ENCODE measurements at regions not wholly inside any gene's neighbourhood (a gene's known extent, or its start where the extent isn't known, plus 50 kb on each side); places are given as distances from the start of the nearest gene placed in this dataset.

DNA sequence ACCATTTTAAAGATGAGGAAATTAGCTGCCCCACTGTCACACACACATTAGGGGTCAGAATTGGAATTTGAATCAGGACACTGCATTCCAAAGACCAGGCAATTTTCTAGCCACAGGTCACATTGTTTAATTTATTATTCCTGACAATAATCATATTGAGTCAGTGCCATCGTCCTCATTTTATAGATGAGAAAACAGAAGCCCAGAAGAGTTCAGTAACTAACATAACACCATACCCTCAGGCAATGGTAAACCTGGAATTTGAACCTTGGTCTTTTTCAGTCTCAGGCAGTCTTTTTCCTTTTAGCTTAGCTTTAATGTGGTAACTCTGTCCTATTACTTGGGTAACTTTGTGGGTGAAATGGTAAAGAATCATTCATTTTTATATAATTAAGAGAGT lies 330.3 kb upstream of the SYT1 start:
- no peak overlapping the region for H3K4me2 ChIP-seq (ENCODE audit: low read depth, low read length, poor library complexity, severe bottlenecking)

DNA sequence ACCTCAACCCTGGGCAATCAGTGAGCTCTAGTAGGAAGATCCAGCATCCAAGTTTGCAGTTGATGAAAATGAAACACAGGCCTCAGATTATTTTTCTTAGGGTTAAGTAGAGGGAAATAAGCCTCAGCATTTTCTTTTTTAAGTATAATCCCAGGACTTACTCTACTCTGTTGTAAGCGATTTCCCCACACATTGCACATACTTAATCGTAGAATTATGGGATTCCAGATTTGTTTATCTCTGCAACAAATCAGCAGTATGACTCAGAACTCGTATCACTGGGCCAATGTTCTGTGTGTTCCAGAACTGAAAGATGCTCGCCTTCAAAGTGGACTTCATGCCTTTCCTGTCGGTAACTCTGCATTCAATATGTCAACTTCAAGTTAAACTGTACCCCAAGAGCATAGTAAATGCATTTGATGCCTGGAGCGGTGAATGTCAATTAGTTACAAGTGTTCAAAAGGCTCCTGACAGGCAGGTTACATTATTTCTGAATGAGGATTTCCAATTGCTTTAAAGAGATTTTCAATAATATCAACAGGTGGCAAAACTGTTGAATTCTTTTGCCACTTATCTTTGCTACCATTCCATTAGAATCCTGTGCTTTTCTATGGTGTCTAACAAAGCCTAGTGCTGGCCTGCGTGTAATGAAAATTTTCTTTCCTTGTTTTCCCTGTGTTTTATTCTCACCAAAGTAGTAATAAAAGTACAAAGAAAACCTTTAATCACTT lies 323.8 kb upstream of the SYT1 start:
- Histone ChIP-seq H3K4me2 (ENCODE audit: low read depth, low read length, poor library complexity, severe bottlenecking) (no peak overlapping the region), H3K27me3 (ENCODE audit: insufficient read depth, low read length, poor library complexity, severe bottlenecking) (no peaks in the 10 kb centered on the region), H3K36me3 (ENCODE audit: insufficient read depth, low read length) (no peaks in the 10 kb centered on the region), H3K4me3 (ENCODE audit: low read length, poor library complexity, severe bottlenecking) (no peak overlapping the region), H2AFZ (ENCODE audit: low read length) (no peak overlapping the region), H3F3A (ENCODE audit: low read depth) (no peaks in the 10 kb centered on the region), H4K20me1 (ENCODE audit: insufficient read depth, low read length, poor library complexity, severe bottlenecking) (no peaks in the 10 kb centered on the region), H3K9me2 (replicated peaks; ENCODE audit: low read depth, low read length) (no peaks in the 10 kb centered on the region), H3K4me1 (ENCODE audit: insufficient read depth, low read length, poor library complexity, severe bottlenecking) (no peaks in the 10 kb centered on the region), H3K9ac (ENCODE audit: low read depth, low read length, poor library complexity, severe bottlenecking) (no peak overlapping the region), H3K79me2 (ENCODE audit: insufficient read depth, low read length) (no peaks in the 10 kb centered on the region), H3K9me3 (ENCODE audit: insufficient read depth, low read depth, low read length) (no peaks in the 10 kb centered on the region)
- TF ChIP-seq EZH2phosphoT487 (IDR thresholded peaks at IDR 0.05; ENCODE audit: borderline replicate concordance), result no peak
- TF ChIP-seq, protein P1, sequence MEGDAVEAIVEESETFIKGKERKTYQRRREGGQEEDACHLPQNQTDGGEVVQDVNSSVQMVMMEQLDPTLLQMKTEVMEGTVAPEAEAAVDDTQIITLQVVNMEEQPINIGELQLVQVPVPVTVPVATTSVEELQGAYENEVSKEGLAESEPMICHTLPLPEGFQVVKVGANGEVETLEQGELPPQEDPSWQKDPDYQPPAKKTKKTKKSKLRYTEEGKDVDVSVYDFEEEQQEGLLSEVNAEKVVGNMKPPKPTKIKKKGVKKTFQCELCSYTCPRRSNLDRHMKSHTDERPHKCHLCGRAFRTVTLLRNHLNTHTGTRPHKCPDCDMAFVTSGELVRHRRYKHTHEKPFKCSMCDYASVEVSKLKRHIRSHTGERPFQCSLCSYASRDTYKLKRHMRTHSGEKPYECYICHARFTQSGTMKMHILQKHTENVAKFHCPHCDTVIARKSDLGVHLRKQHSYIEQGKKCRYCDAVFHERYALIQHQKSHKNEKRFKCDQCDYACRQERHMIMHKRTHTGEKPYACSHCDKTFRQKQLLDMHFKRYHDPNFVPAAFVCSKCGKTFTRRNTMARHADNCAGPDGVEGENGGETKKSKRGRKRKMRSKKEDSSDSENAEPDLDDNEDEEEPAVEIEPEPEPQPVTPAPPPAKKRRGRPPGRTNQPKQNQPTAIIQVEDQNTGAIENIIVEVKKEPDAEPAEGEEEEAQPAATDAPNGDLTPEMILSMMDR (conservative IDR thresholded peaks at IDR 0.05; ENCODE audit: low read length), result no peak

More for the DNA sequence above, 330.3 kb upstream of the SYT1 start:
- no peaks in the 10 kb centered on the region for H3K9me2 ChIP-seq (replicated peaks; ENCODE audit: low read depth, low read length)
- H3F3A ChIP-seq (ENCODE audit: low read depth), result no peaks in the 10 kb centered on the region
- no peaks in the 10 kb centered on the region for H3K9me3 ChIP-seq (ENCODE audit: insufficient read depth, low read depth, low read length)
- TF ChIP-seq EZH2phosphoT487 (IDR thresholded peaks at IDR 0.05; ENCODE audit: borderline replicate concordance), result no peak
- TF ChIP-seq, protein P1 (conservative IDR thresholded peaks at IDR 0.05; ENCODE audit: low read length), result no peak
- H3K4me3 ChIP-seq (ENCODE audit: low read length, poor library complexity, severe bottlenecking), result no peak overlapping the region
- no peaks in the 10 kb centered on the region for H3K36me3 ChIP-seq (ENCODE audit: insufficient read depth, low read length)
- no peak overlapping the region for H2AFZ ChIP-seq (ENCODE audit: low read length)
- no peak overlapping the region for H3K9ac ChIP-seq (ENCODE audit: low read depth, low read length, poor library complexity, severe bottlenecking)
- H3K27me3 ChIP-seq (ENCODE audit: insufficient read depth, low read length, poor library complexity, severe bottlenecking), result no peaks in the 10 kb centered on the region
- H3K79me2 ChIP-seq (ENCODE audit: insufficient read depth, low read length), result no peaks in the 10 kb centered on the region
- H4K20me1 ChIP-seq (ENCODE audit: insufficient read depth, low read length, poor library complexity, severe bottlenecking), result no peaks in the 10 kb centered on the region
- H3K4me1 ChIP-seq (ENCODE audit: insufficient read depth, low read length, poor library complexity, severe bottlenecking), result no peaks in the 10 kb centered on the region

DNA sequence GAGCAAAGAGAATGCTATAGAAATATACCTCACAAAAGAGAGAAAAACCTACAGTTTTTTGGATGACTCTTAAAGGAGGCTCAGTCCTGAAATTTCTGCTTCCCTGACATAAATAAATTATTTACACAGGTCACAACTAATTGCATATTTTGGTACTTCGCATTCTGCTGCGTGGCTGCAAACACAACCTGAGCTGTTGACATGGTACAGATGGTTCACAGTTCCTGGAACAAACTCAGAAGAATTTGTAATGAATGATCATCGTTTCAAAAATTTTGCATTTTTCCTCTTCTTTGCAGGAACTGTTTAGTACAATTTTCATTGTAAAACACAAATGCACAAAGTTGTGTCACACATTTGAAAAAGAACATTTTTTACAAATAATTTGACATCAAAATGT lies 313.7 kb upstream of the SYT1 start:
- Histone ChIP-seq H3K79me2 (ENCODE audit: insufficient read depth, low read length) (no peaks in the 10 kb centered on the region), H3K4me2 (ENCODE audit: low read depth, low read length, poor library complexity, severe bottlenecking) (no peak overlapping the region), H3K9ac (ENCODE audit: low read depth, low read length, poor library complexity, severe bottlenecking) (no peak overlapping the region), H3F3A (ENCODE audit: low read depth) (no peaks in the 10 kb centered on the region), H3K9me3 (ENCODE audit: insufficient read depth, low read depth, low read length) (no peaks in the 10 kb centered on the region), H3K27me3 (ENCODE audit: insufficient read depth, low read length, poor library complexity, severe bottlenecking) (no peaks in the 10 kb centered on the region), H3K4me3 (ENCODE audit: low read length, poor library complexity, severe bottlenecking) (no peak overlapping the region), H2AFZ (ENCODE audit: low read length) (no peak overlapping the region), H3K9me2 (replicated peaks; ENCODE audit: low read depth, low read length) (no peaks in the 10 kb centered on the region), H3K36me3 (ENCODE audit: insufficient read depth, low read length) (no peaks in the 10 kb centered on the region), H3K4me1 (ENCODE audit: insufficient read depth, low read length, poor library complexity, severe bottlenecking) (no peaks in the 10 kb centered on the region), H4K20me1 (ENCODE audit: insufficient read depth, low read length, poor library complexity, severe bottlenecking) (no peaks in the 10 kb centered on the region)
- TF ChIP-seq, protein P1 (conservative IDR thresholded peaks at IDR 0.05; ENCODE audit: low read length), result no peak
- no peak for TF ChIP-seq EZH2phosphoT487 (IDR thresholded peaks at IDR 0.05; ENCODE audit: borderline replicate concordance)

Data from Loucy (cell line).